Mesendoderm (in vitro differentiated cells): ENCODE measurements at regions not wholly inside any gene's neighbourhood (a gene's known extent, or its start where the extent isn't known, plus 50 kb on each side); places are given as distances from the start of the nearest gene placed in this dataset.

Experiments used
- DNase-seq: peaks from one replicate; pipeline ENCODE4 v3.0.0; 2013
- H2AK5ac ChIP-seq: 2 replicates; pipeline ENCODE4 v1.6.1; 2013; ENCODE audit warnings: low read length, inconsistent platforms
- H2BK120ac ChIP-seq: 2 replicates; pipeline ENCODE4 v1.6.1; 2013; ENCODE audit warnings: low read depth, mild to moderate bottlenecking, low read length, moderate library complexity, mixed read lengths
- H2BK15ac ChIP-seq: replicated peaks from 2 replicates; pipeline ENCODE4 v1.6.1; 2013; ENCODE audit warnings: low read depth, mild to moderate bottlenecking, moderate library complexity
- H2BK5ac ChIP-seq: 2 replicates; pipeline ENCODE4 v1.6.1; 2013; ENCODE audit warnings: low read length, inconsistent platforms
- H3K18ac ChIP-seq: 2 replicates; pipeline ENCODE4 v1.6.1; 2013; ENCODE audit warnings: mild to moderate bottlenecking, low read length, mixed read lengths
- H3K23ac ChIP-seq: one replicate; pipeline ENCODE4 v1.6.1; 2013; ENCODE audit warnings: low read length
- H3K27ac ChIP-seq: 2 replicates; pipeline ENCODE4 v1.5.1; 2013; ENCODE audit warnings: low read depth, mild to moderate bottlenecking, inconsistent platforms, low read length, moderate library complexity
- H3K27me3 ChIP-seq: 2 replicates; pipeline ENCODE4 v1.6.1; 2013; ENCODE audit warnings: low read length, control low read depth, mild to moderate bottlenecking, inconsistent platforms; ENCODE audit not compliant: insufficient read depth, poor library complexity
- H3K36me3 ChIP-seq: 2 replicates; pipeline ENCODE4 v1.6.1; 2013; ENCODE audit warnings: low read length, inconsistent platforms; ENCODE audit not compliant: control insufficient read depth, insufficient read depth
- H3K4ac ChIP-seq: one replicate; pipeline ENCODE4 v1.6.1; 2013; ENCODE audit warnings: low read depth, mild to moderate bottlenecking, low read length, moderate library complexity
- H3K4me1 ChIP-seq: 2 replicates; pipeline ENCODE4 v1.6.1; 2013; ENCODE audit warnings: low read depth, low read length, inconsistent platforms; ENCODE audit not compliant: control insufficient read depth
- H3K4me2 ChIP-seq: 2 replicates; pipeline ENCODE4 v1.6.1; 2013; ENCODE audit warnings: low read length
- H3K4me3 ChIP-seq: 2 replicates; pipeline ENCODE4 v1.5.1; 2013; ENCODE audit warnings: mild to moderate bottlenecking, low read length
- H3K56ac ChIP-seq: one replicate; pipeline ENCODE4 v1.6.1; 2013; ENCODE audit warnings: low read length
- H3K79me1 ChIP-seq: 2 replicates; pipeline ENCODE4 v1.6.1; 2013; ENCODE audit warnings: low read length, inconsistent platforms
- H3K79me2 ChIP-seq: 2 replicates; pipeline ENCODE4 v1.6.1; 2013; ENCODE audit warnings: mild to moderate bottlenecking, low read length; ENCODE audit not compliant: control insufficient read depth, insufficient read depth
- H3K9ac ChIP-seq: 2 replicates; pipeline ENCODE4 v1.6.1; 2013; ENCODE audit warnings: low read length, inconsistent platforms
- H4K5ac ChIP-seq: one replicate; pipeline ENCODE4 v1.6.1; 2013; ENCODE audit warnings: low read length
- H4K8ac ChIP-seq: one replicate; pipeline ENCODE4 v1.6.1; 2013; ENCODE audit warnings: low read depth, mild to moderate bottlenecking, control low read depth, low read length, moderate library complexity
- WGBS: extraction: QIAGEN DNeasy Blood & Tissue Kit; methylation state at CpG from one replicate; pipeline ENCODE4 v1.1.7; 2013; ENCODE audit warnings: low lambda C conversion rate, missing lambda C conversion rate; ENCODE audit not compliant: insufficient coverage; ENCODE audit errors: extremely low coverage; 5-methylcytosine and 5-hydroxymethylcytosine counted together

DNA sequence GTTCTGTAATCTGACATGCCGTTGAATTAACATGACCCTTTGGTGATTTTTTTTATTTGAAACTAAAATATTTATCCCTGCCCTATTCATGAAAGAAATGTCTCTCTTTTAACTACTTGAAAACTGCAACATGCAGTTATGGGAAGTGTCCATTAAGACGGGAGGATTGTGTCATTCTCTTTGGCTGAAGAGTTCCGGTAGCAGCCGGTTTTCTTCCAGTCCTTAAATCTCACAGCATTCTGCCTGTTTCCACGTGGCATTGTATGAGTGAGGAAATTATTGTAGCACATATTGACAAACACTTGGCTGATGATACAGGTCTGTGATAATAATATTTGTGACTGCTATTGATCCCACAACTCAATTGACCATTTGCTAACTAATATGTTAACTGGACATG, 509.6 kb upstream of the POU3F3 start:
- no peak for DNase-seq
- no peak overlapping the region for H3K27ac ChIP-seq
- WGBS = no CpG with 5 or more reads among the region's 5 CpGs
- H2BK5ac ChIP-seq = no peak overlapping the region
- no peak overlapping the region for H3K9ac ChIP-seq
- no peak overlapping the region for H3K4me3 ChIP-seq
- no peak overlapping the region for H2AK5ac ChIP-seq
- no peak overlapping the region for H2BK15ac ChIP-seq
- no peak overlapping the region for H3K4ac ChIP-seq
- H3K4me2 ChIP-seq = no peak overlapping the region
- no peak overlapping the region for H2BK120ac ChIP-seq
- no peaks in the 10 kb centered on the region for H3K79me1 ChIP-seq
- no peak overlapping the region for H3K56ac ChIP-seq
- no peak overlapping the region for H4K8ac ChIP-seq
- no peaks in the 10 kb centered on the region for H3K79me2 ChIP-seq
- no peaks in the 10 kb centered on the region for H3K4me1 ChIP-seq
- no peak overlapping the region for H3K23ac ChIP-seq
- H4K5ac ChIP-seq = no peak overlapping the region
- H3K36me3 ChIP-seq = no peaks in the 10 kb centered on the region
- no peak overlapping the region for H3K18ac ChIP-seq
- H3K27me3 ChIP-seq = no peaks in the 10 kb centered on the region

DNA sequence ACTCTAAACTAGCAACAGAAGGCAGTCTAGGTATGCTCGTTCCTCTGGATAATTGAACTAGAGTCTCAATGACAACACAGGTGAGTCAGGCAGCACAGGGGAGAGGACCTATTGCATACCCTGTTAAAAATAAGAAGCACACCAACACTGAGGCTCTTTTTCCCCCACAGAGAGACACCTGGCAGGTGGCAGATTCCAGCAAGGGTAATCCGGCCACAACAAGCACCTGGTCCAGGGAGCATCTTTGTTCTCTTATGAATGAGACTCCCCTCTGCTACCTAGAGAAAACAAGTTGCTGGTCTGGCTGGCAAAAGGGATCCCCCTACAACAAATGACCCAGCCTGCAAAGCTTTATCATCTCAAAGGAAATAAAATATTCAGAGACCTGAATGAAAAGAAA, 508.9 kb upstream of the POU3F3 start:
- Histone ChIP-seq H3K56ac (no peak overlapping the region), H4K5ac (no peak overlapping the region), H3K23ac (no peak overlapping the region), H4K8ac (no peak overlapping the region), H2BK5ac (no peak overlapping the region), H3K18ac (no peak overlapping the region), H3K36me3 (no peaks in the 10 kb centered on the region), H3K9ac (no peak overlapping the region), H3K79me2 (no peaks in the 10 kb centered on the region), H3K27ac (no peak overlapping the region), H3K4ac (no peak overlapping the region), H3K4me3 (no peak overlapping the region), H2AK5ac (no peak overlapping the region), H2BK120ac (no peak overlapping the region), H3K4me1 (no peaks in the 10 kb centered on the region), H3K4me2 (no peak overlapping the region), H2BK15ac (no peak overlapping the region), H3K27me3 (no peaks in the 10 kb centered on the region), H3K79me1 (no peaks in the 10 kb centered on the region)
- no peak for DNase-seq
- no CpG with 5 or more reads among the region's 2 CpGs for WGBS

DNA sequence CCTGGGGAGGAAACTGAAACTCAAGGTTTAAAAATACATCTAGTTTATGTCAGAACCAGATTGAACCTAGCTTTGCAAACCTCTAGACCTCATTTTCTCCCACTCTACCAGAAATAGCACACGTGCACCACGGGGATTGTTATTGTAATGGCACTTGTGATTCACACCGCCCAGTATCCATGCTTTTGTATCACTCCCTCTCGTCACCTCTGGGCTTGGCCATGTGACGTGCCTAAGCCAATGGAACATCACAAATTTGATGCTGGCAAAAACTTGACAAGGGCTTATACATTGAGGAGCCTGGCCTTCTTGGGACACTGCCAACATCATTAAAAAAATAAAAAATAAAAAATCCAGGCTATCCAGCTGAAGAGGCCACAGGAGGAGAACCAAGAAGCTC, 495.8 kb upstream of the POU3F3 start:
- WGBS = no CpG with 5 or more reads among the region's 5 CpGs
- Histone ChIP-seq H3K4me3 (no peak overlapping the region), H4K8ac (no peak overlapping the region), H3K27me3 (no peaks in the 10 kb centered on the region), H4K5ac (no peak overlapping the region), H3K36me3 (no peaks in the 10 kb centered on the region), H3K79me1 (no peaks in the 10 kb centered on the region), H3K4ac (no peak overlapping the region), H2BK5ac (no peak overlapping the region), H2AK5ac (no peak overlapping the region), H2BK15ac (no peak overlapping the region), H2BK120ac (no peak overlapping the region), H3K23ac (no peak overlapping the region), H3K79me2 (no peaks in the 10 kb centered on the region), H3K56ac (no peak overlapping the region), H3K4me1 (no peaks in the 10 kb centered on the region), H3K4me2 (no peak overlapping the region), H3K18ac (no peak overlapping the region), H3K9ac (no peak overlapping the region), H3K27ac (no peak overlapping the region)
- DNase-seq = no peak

DNA sequence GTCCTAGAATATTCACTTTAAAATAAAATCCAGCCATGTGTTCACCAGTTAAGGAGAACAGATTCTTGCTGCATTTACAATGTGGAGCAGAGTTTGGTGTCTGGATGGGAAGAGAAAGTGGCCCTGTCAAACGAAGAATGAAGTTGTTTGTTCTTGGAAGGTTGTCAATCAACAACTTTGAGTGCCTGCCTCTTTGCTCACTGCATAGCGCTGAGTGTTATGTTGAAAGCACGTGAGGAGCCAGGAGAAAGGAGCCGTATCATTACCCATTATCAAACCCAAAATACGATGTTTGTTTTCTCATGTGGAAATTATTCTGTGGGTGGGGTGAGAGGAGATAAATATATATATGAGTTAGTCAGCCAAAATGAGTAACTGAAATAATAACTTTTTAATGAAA, 492.5 kb upstream of the POU3F3 start:
- Histone ChIP-seq H4K8ac (no peak overlapping the region), H2AK5ac (no peak overlapping the region), H2BK5ac (no peak overlapping the region), H3K9ac (no peak overlapping the region), H4K5ac (no peak overlapping the region), H3K23ac (no peak overlapping the region), H3K4me2 (no peak overlapping the region), H3K4me3 (no peak overlapping the region), H3K27me3 (no peaks in the 10 kb centered on the region), H3K4ac (no peak overlapping the region), H2BK15ac (no peak overlapping the region), H3K56ac (no peak overlapping the region), H3K79me1 (no peaks in the 10 kb centered on the region), H3K27ac (no peak overlapping the region), H3K36me3 (no peaks in the 10 kb centered on the region), H3K79me2 (no peaks in the 10 kb centered on the region), H3K18ac (no peak overlapping the region), H2BK120ac (no peak overlapping the region), H3K4me1 (no peaks in the 10 kb centered on the region)
- no peak for DNase-seq
- WGBS = no CpG with 5 or more reads among the region's 5 CpGs

DNA sequence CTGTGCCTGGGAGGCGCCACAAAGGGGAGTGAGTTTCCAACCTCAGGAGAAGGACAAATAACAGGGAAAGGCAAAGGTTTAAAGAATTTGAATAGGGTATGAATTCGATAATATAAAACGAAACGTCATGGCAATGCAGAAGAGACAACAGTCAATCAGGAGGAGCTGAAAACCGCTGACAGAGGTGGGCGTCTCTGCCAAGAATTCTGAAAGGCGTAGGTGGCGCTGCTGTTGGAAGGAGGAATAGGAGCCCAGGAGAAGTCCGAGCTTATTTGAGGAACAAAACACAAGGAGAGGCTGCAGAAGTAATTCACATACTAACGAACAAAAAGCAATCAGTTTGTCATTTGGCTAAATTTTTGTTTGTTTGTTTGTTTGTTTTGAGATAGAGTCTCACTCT, 485.8 kb upstream of the POU3F3 start:
- Histone ChIP-seq H3K4ac (no peak overlapping the region), H3K23ac (no peak overlapping the region), H2BK120ac (no peak overlapping the region), H3K56ac (no peak overlapping the region), H4K8ac (no peak overlapping the region), H4K5ac (no peak overlapping the region), H3K4me1 (no peaks in the 10 kb centered on the region), H3K4me2 (no peak overlapping the region), H2BK15ac (no peak overlapping the region), H3K36me3 (no peaks in the 10 kb centered on the region), H3K27me3 (no peaks in the 10 kb centered on the region), H3K27ac (no peak overlapping the region), H2BK5ac (no peak overlapping the region), H3K79me2 (no peaks in the 10 kb centered on the region), H3K9ac (no peak overlapping the region), H3K18ac (no peak overlapping the region), H3K79me1 (no peaks in the 10 kb centered on the region), H2AK5ac (no peak overlapping the region), H3K4me3 (no peak overlapping the region)
- peak; percentile 18 for DNase-seq
- no CpG with 5 or more reads among the region's 10 CpGs for WGBS

DNA sequence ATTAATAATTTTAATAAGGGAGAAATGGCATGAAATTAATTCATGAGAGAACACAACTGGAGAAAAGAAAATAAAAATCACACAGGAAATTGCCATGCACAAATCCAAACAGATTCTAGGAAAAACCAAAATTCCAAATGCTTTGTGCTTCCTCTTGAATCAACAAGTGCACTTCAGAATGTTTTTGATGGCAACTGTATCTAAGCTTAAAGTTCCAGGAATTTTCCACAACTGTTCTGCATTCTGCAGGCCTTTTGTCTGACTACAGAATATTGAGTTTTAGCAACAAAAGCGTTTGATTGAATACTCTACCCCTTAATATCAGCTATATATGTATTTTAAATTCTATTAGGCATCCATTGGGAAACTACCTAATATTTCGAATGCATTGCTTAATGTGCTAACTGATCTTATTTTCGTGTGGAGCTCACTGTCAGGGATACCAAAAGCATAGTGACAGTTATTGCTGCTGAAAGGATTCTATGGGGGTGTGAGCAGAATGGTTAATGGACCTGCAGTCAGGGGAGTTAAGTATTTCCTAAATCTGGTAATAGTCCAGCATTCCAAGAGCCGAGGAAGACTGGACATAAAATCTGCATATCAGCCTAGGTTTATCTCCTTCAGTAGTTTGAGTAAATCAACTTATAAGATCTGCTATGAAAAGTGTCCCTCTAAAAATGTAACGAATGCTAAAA, 482.7 kb upstream of the POU3F3 start:
- Histone ChIP-seq H3K79me2 (no peaks in the 10 kb centered on the region), H3K23ac (no peak overlapping the region), H3K27me3 (no peaks in the 10 kb centered on the region), H4K5ac (no peak overlapping the region), H4K8ac (no peak overlapping the region), H3K4me1 (no peaks in the 10 kb centered on the region), H3K36me3 (no peaks in the 10 kb centered on the region), H3K9ac (no peak overlapping the region), H3K79me1 (no peaks in the 10 kb centered on the region), H2BK5ac (no peak overlapping the region), H3K27ac (no peak overlapping the region), H3K18ac (no peak overlapping the region), H2BK120ac (no peak overlapping the region), H3K4me3 (no peak overlapping the region), H3K4ac (no peak overlapping the region), H2BK15ac (no peak overlapping the region), H2AK5ac (no peak overlapping the region), H3K56ac (no peak overlapping the region), H3K4me2 (no peak overlapping the region)
- WGBS = no CpG with 5 or more reads among the region's 5 CpGs
- DNase-seq = no peak
